T-cell (primary cell): ENCODE measurements at regions not wholly inside any gene's neighbourhood (a gene's known extent, or its start where the extent isn't known, plus 50 kb on each side); places are given as distances from the start of the nearest gene placed in this dataset.

Source experiments
- ATAC-seq, 4 experiments: fragments of 200-7000 bp in 3 of 4; fragments of 150-1000 bp in 1 of 4; cut with Tn5 transposase; replicated peaks in 1 of 4; 1 replicate in 3 of 4; 2 replicates in 1 of 4; pipeline ENCODE4 v1.10.0; 2021; ENCODE audit warnings: moderate library complexity in 3 of 4, mild to moderate bottlenecking in 2 of 4, moderate number of reproducible peaks in 1 of 4
- CTCF ChIA-PET, 2 donors: fragments of 300-600 bp; sonication (Branson Sonifier 250); formaldehyde crosslinking; loops; one replicate each; lab custom pipeline; 2022; ENCODE audit warnings: antibody characterized with exemption in 2 of 2; lab: Charles Lee
- POLR2A ChIA-PET, 2 donors: fragments of 300-600 bp; sonication (Branson Sonifier 250); formaldehyde crosslinking; loops; one replicate each; lab custom pipeline; 2022; ENCODE audit warnings: antibody characterized with exemption in 2 of 2; lab: Charles Lee
- DNase-seq, 35 experiments: peaks; one replicate each; pipeline versions ENCODE4 v3.0.0 to v3.0.0-alpha.2; 2013 to 2023
- H3K27ac ChIP-seq: one replicate; pipeline ENCODE4 v1.5.1; 2013; ENCODE audit warnings: low read length
- H3K27me3 ChIP-seq, 2 experiments: replicated peaks in 1 of 2; 1 replicate in 1 of 2; 2 replicates in 1 of 2; pipeline versions ENCODE4 v1.6.1 to v1.7.0; 2013; ENCODE audit warnings: low read length in 1 of 2, mixed read lengths in 1 of 2; ENCODE audit not compliant: control insufficient read depth in 2 of 2, insufficient read depth in 2 of 2; ENCODE audit errors: extremely low read depth in 1 of 2
- H3K36me3 ChIP-seq, 2 donors: 1 replicate in 1 of 2; 2 replicates in 1 of 2; pipeline versions ENCODE4 v1.6.1 to v1.7.0; 2013; ENCODE audit warnings: low read length in 1 of 2; ENCODE audit not compliant: control insufficient read depth in 2 of 2, insufficient read depth in 1 of 2; ENCODE audit errors: extremely low read depth in 1 of 2
- H3K4me1 ChIP-seq, 2 experiments: 1 replicate in 1 of 2; 2 replicates in 1 of 2; pipeline versions ENCODE4 v1.6.1 to v1.7.0; 2013; ENCODE audit warnings: low read length in 2 of 2, mixed read lengths in 1 of 2; ENCODE audit not compliant: insufficient read depth in 2 of 2, control insufficient read depth in 1 of 2; ENCODE audit errors: extremely low read depth in 1 of 2
- H3K4me3 ChIP-seq, 2 donors: 1 replicate in 1 of 2; 2 replicates in 1 of 2; pipeline versions ENCODE4 v1.5.1 to v1.7.0; 2013; ENCODE audit warnings: mild to moderate bottlenecking in 2 of 2, low read length in 1 of 2, moderate library complexity in 1 of 2; ENCODE audit not compliant: control insufficient read depth in 1 of 2; ENCODE audit errors: extremely low read depth in 1 of 2
- H3K9me3 ChIP-seq: 2 replicates; pipeline ENCODE4 v1.7.0; 2013
- H3K27ac Mint-ChIP-seq, 2 donors: one replicate each; pipeline ENCODE4 v1.8.0; 2020 to 2021; ENCODE audit warnings: mild to moderate bottlenecking in 2 of 2, mixed read lengths in 2 of 2
- H3K27me3 Mint-ChIP-seq, 2 donors: one replicate each; pipeline ENCODE4 v1.8.0; 2021 to 2022; ENCODE audit warnings: mixed read lengths in 2 of 2
- H3K36me3 Mint-ChIP-seq: one replicate; pipeline ENCODE4 v1.8.0; 2021; ENCODE audit warnings: mixed read lengths
- H3K4me1 Mint-ChIP-seq, 3 donors: one replicate each; pipeline ENCODE4 v1.8.0; 2020 to 2022; ENCODE audit warnings: mixed read lengths in 3 of 3, mild to moderate bottlenecking in 1 of 3
- H3K4me3 Mint-ChIP-seq, 3 donors: one replicate each; pipeline ENCODE4 v1.8.0; 2020 to 2022; ENCODE audit warnings: mild to moderate bottlenecking in 3 of 3, mixed read lengths in 3 of 3, moderate library complexity in 3 of 3
- H3K9me3 Mint-ChIP-seq, 3 donors: one replicate each; pipeline ENCODE4 v1.8.0; 2020 to 2022; ENCODE audit warnings: mixed read lengths in 3 of 3
- WGBS: methylation state at CpG from one replicate; pipeline ENCODE4 v1.1.5; 2013; ENCODE audit warnings: missing lambda C conversion rate; ENCODE audit not compliant: insufficient coverage; 5-methylcytosine and 5-hydroxymethylcytosine counted together

- Histone ChIP-seq H3K4me1 (no peaks in the 10 kb centered on the region), H3K27ac (no peak overlapping the region), H3K36me3 (no peaks in the 10 kb centered on the region), H3K9me3 (no peaks in the 10 kb centered on the region), H3K27me3 (no peaks in the 10 kb centered on the region), H3K4me3 (no peak overlapping the region)
- Mint-ChIP-seq H3K27ac (no peak overlapping the region), H3K36me3 (no peaks in the 10 kb centered on the region), H3K4me3 (no peak overlapping the region), H3K4me1 (no peaks in the 10 kb centered on the region), H3K9me3 (no peaks in the 10 kb centered on the region), H3K27me3 (peaks cover 0 to 9% of the 10 kb centered on the region in 2 donors)
- no peak for DNase-seq
- WGBS: no CpG with 5 or more reads among the region's 4 CpGs
- POLR2A ChIA-PET: no interaction called here
- no peak for ATAC-seq
- CTCF ChIA-PET: no interaction called here
Observed at GRCh38 chr5:44868541-44868940, 59.8 kb downstream of the MRPS30 start.

GRCh38 chr5:44869928-44870327 is 61.2 kb downstream of the MRPS30 start:
- CTCF ChIA-PET: no interaction called here
- ATAC-seq (no peak), DNase-seq (no peak)
- H3K36me3 Mint-ChIP-seq: no peaks in the 10 kb centered on the region
- no peak overlapping the region for H3K27ac Mint-ChIP-seq
- H3K9me3 ChIP-seq: no peaks in the 10 kb centered on the region
- H3K4me3 Mint-ChIP-seq: no peak overlapping the region
- no CpG with 5 or more reads among the region's 2 CpGs for WGBS
- H3K4me3 ChIP-seq: no peak overlapping the region
- H3K9me3 Mint-ChIP-seq: no peaks in the 10 kb centered on the region
- H3K27me3 Mint-ChIP-seq: peaks cover 0 to 5% of the 10 kb centered on the region in 2 donors
- H3K4me1 Mint-ChIP-seq: peaks cover 1 to 3% (median 2%) of the 10 kb centered on the region in 3 donors
- H3K27me3 ChIP-seq: no peaks in the 10 kb centered on the region
- H3K4me1 ChIP-seq: no peaks in the 10 kb centered on the region
- H3K36me3 ChIP-seq: no peaks in the 10 kb centered on the region
- POLR2A ChIA-PET: no interaction called here
- no peak overlapping the region for H3K27ac ChIP-seq

GRCh38 chr5:44870430-44870829 is 61.7 kb downstream of the MRPS30 start:
- Mint-ChIP-seq H3K27me3 (peaks cover 0 to 5% of the 10 kb centered on the region in 2 donors), H3K27ac (no peak overlapping the region), H3K4me3 (no peak overlapping the region), H3K4me1 (peaks cover 5 to 7% (median 7%) of the 10 kb centered on the region in 3 donors), H3K9me3 (no peaks in the 10 kb centered on the region), H3K36me3 (no peaks in the 10 kb centered on the region)
- Histone ChIP-seq H3K36me3 (no peaks in the 10 kb centered on the region), H3K4me3 (no peak overlapping the region), H3K9me3 (no peaks in the 10 kb centered on the region), H3K4me1 (no peaks in the 10 kb centered on the region), H3K27ac (no peak overlapping the region), H3K27me3 (no peaks in the 10 kb centered on the region)
- DNase-seq (no peak), ATAC-seq (no peak)
- ChIA-PET POLR2A (no interaction called here), CTCF (no interaction called here)

DNA sequence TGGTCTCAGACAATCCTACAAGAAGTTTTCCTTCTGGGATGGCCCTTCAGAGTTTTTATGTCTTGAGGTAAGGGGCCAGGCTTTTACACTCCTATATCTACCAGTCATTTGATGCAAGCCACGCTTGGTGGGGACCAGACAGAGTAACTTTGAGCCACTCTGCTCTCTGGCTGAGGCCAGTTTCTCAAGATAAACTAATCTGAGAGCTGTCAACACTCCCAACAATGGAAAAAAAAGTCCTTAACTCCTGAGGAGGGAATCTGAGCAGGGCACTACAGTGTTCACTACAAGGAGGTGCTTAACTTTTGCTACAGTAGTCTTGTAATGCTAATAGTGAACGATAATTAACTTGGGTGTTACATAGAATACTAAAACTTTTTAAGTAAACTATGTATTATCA is 62.7 kb downstream of the MRPS30 start:
- no peaks in the 10 kb centered on the region for H3K9me3 ChIP-seq
- Mint-ChIP-seq H3K9me3 (no peaks in the 10 kb centered on the region), H3K4me1 (peaks cover 14 to 16% (median 15%) of the 10 kb centered on the region in 3 donors), H3K4me3 (no peak overlapping the region), H3K27ac (no peak overlapping the region), H3K36me3 (no peaks in the 10 kb centered on the region), H3K27me3 (no peaks in the 10 kb centered on the region)
- H3K27ac ChIP-seq: no peak overlapping the region
- DNase-seq: no peak
- no peaks in the 10 kb centered on the region for H3K36me3 ChIP-seq
- ChIA-PET CTCF (no interaction called here), POLR2A (no interaction called here)
- H3K27me3 ChIP-seq: no peaks in the 10 kb centered on the region
- no peaks in the 10 kb centered on the region for H3K4me1 ChIP-seq
- no peak overlapping the region for H3K4me3 ChIP-seq
- WGBS: no CpG with 5 or more reads among the region's 2 CpGs
- no peak for ATAC-seq

DNA sequence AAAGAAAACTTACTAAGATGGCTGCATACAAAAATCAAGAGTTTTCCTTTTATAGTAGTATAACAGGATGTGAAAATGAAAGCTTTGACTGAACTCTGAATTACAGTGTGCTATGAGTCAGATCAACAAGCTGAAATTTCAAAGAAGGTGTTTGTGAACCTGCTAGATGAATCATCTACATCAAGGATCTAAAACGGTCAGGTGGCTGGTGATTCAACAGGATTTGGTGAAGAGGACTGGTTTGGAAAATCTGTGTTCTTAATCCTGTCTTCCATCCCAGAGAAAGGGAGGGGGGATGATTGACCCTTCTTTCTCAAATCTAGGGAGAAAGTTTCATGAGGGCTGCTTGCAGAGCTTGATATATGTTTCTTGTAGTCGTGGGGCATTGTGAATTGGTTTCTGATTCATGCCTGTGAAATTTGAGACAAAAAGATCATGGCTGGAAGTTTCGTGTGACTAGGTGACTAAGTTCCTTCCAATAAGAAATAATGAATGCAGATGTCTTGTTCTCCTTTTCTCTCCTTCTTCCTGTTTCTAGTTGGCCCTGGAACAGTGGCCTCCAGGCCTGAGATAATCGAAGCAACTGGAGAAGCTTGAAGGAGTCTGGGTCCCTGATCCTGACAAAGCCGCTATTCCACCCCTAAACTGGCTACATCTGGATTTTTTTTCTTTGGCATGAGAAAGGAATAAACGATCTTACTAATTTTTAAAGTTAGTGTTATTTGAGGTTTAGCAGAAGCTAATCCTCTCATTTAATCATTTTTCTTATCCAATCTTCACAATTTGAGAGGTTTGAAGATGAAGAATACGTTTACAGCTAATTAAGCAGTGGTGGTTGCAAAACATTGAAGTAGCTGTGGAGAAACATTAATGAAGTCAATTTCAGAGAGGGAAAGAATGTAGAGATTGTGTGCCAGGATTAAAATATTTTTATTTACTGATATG is 67.2 kb downstream of the MRPS30 start:
- ATAC-seq: peak; percentile 62 to 92 (median 89)
- no CpG with 5 or more reads among the region's 7 CpGs for WGBS

GRCh38 chr5:44881266-44881665 is 72.5 kb downstream of the MRPS30 start:
- H3K9me3 ChIP-seq: no peaks in the 10 kb centered on the region
- Mint-ChIP-seq H3K4me1 (peaks cover 0 to 1% (median 1%) of the 10 kb centered on the region in 3 donors), H3K9me3 (no peaks in the 10 kb centered on the region), H3K27ac (no peak overlapping the region), H3K4me3 (no peak overlapping the region), H3K36me3 (no peaks in the 10 kb centered on the region), H3K27me3 (no peaks in the 10 kb centered on the region)
- POLR2A ChIA-PET: interaction anchor here in 1 of 2 donors (0.7 kb wide), 1 partner anchor 299 kb away, joined by 3 read pairs; no protein-coding TSS in a partner anchor
- no peaks in the 10 kb centered on the region for H3K4me1 ChIP-seq
- no peak overlapping the region for H3K4me3 ChIP-seq
- no peaks in the 10 kb centered on the region for H3K27me3 ChIP-seq
- H3K36me3 ChIP-seq: no peaks in the 10 kb centered on the region
- no peak overlapping the region for H3K27ac ChIP-seq
- ATAC-seq (no peak), DNase-seq (no peak)
- WGBS: 67% methylated on average over 3 of the region's 5 CpGs
- CTCF ChIA-PET: no interaction called here

More for the DNA sequence above, 67.2 kb downstream of the MRPS30 start:
- H3K27ac Mint-ChIP-seq: peak overlapping the region; percentile 88 to 97
- no peaks in the 10 kb centered on the region for H3K27me3 Mint-ChIP-seq
- Histone ChIP-seq H3K9me3 (no peaks in the 10 kb centered on the region), H3K27ac (no peak overlapping the region), H3K4me3 (no peak overlapping the region), H3K27me3 (no peaks in the 10 kb centered on the region), H3K4me1 (no peaks in the 10 kb centered on the region), H3K36me3 (no peaks in the 10 kb centered on the region)
- H3K4me3 Mint-ChIP-seq: peak overlapping the region in 2 of 3 donors; percentile 26 to 49
- ChIA-PET CTCF (no interaction called here), POLR2A (interaction anchor here in 1 of 2 donors (0.6 kb wide), 1 partner anchor 151 kb away, joined by 3 read pairs; no protein-coding TSS in a partner anchor)
- H3K36me3 Mint-ChIP-seq: no peaks in the 10 kb centered on the region
- H3K4me1 Mint-ChIP-seq: peaks cover 14 to 16% (median 15%) of the 10 kb centered on the region in 3 donors
- peak in 2 of 35 experiments; percentile 0 to 6 for DNase-seq
- no peaks in the 10 kb centered on the region for H3K9me3 Mint-ChIP-seq
